GM06990 (cell line): ENCODE measurements at regions not wholly inside any gene's neighbourhood (a gene's known extent, or its start where the extent isn't known, plus 50 kb on each side); places are given as distances from the start of the nearest gene placed in this dataset.

ENCODE experiments used
- DNase-seq: peaks from one replicate; pipeline ENCODE4 v3.0.0-alpha.2; 2011; ENCODE audit not compliant: insufficient read length; ENCODE audit errors: extremely low read depth
- H3K27me3 ChIP-seq: replicated peaks from 2 replicates; pipeline ENCODE4 v1.6.0; 2011; ENCODE audit warnings: low read length; ENCODE audit not compliant: control insufficient read depth, insufficient read depth
- H3K36me3 ChIP-seq: 2 replicates; pipeline ENCODE4 v1.5.1; 2011; ENCODE audit warnings: low read length; ENCODE audit not compliant: control insufficient read depth, insufficient read depth
- H3K4me3 ChIP-seq: replicated peaks from 2 replicates; pipeline ENCODE4 v1.5.1; 2011; ENCODE audit warnings: low read depth, mild to moderate bottlenecking, control low read depth, low read length
- CTCF ChIP-seq: IDR thresholded peaks from 2 replicates; pipeline ENCODE4 v1.5.1; 2011; ENCODE audit warnings: low read length, control low read depth, mild to moderate bottlenecking, inconsistent platforms; ENCODE audit not compliant: insufficient read depth, poor library complexity, severe bottlenecking

DNA sequence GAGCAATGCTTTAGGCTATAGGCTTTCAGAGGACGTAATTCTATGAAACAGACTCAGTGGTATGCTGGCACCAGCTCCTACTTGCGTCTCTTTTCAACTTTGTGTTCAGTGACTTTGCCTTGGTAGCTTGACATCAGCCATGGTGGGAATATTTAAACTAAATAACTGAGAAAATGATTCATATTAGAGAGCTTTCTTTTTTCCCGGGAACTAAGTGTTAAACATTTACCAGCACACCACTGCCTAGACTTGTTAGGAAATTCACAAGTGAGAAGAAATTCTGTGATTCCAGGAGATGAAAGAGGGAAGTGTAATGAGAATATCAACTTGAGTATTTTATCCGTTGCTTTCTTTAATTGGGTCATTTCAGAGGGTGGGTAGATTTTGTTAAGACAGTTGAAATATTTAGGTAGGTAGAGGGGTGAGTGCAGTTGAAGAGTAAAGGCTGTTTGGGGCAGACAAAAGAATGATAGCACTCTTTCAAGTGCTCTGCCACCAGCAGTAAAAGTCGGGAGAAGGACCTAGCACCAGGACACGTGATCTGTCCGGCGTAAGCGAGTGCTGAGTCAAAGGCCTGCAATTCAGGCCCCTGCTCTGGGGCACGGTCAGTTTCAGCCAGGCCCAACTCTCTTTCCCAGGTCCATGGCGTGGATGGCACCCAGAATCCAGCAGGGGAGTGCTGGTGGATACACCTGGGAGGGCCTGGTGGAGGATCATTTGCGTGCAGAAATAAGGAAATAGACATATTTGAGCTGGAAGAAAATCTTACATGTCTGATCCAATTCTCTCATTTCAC, 206.3 kb downstream of the SNX10 start:
- Histone ChIP-seq H3K27me3 (no peaks in the 10 kb centered on the region; the same call in 1 of the 2 replicates), H3K36me3 (no peaks in the 10 kb centered on the region), H3K4me3 (no peak overlapping the region)
- no peak for TF ChIP-seq CTCF
- DNase-seq = no peak

- no peak for DNase-seq
- H3K27me3 ChIP-seq = no peaks in the 10 kb centered on the region; the same call in 1 of the 2 replicates
- no peaks in the 10 kb centered on the region for H3K36me3 ChIP-seq
- no peak overlapping the region for H3K4me3 ChIP-seq
- TF ChIP-seq CTCF = no peak
Observed at GRCh38 chr7:26499315-26499897, 207.7 kb downstream of the SNX10 start.

- Histone ChIP-seq H3K27me3 (no peaks in the 10 kb centered on the region; the same call in none of the 2 replicates), H3K4me3 (no peak overlapping the region), H3K36me3 (no peaks in the 10 kb centered on the region)
- peak; percentile 59 for TF ChIP-seq CTCF
- no peak for DNase-seq
Observed at GRCh38 chr7:26500749-26501352, 209.2 kb downstream of the SNX10 start.

DNA sequence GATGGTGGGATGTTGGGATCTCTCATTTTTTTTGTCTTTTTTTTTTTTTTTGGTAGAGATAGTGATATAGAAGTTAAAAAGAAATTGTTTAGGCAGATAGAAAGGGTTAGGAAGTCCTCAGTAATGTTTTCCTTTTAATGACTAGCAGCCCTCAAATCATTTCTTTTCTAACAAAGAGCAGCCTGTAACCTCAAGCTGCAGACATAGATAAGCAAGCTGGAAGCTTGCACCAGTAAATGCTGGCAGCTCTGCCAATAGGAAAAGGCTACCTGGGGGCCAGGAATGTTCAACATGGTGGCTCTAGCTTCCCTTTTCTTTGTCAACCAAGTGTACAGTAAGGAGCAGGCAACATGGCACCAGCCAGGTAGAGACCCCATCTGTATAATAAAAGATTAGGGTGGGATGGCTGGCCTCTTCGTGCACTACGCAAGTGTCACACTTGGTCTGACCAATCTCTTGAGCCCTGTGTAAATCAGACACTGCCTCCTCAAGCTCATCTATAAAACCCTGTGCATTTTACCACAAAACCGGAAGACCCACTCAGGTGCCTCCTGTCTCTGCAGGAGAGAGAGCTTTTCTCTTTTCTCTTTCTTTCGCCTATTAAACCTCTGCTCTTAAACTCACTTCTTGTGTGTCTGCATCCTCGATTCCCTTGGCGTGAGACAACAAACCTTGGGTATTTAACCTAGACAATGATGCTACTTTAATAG, 212.9 kb downstream of the SNX10 start:
- Histone ChIP-seq H3K36me3 (no peaks in the 10 kb centered on the region), H3K4me3 (no peak overlapping the region), H3K27me3 (no peaks in the 10 kb centered on the region; the same call in none of the 2 replicates)
- TF ChIP-seq CTCF = no peak
- no peak for DNase-seq

GRCh38 chr7:26506196-26506595, 214.5 kb downstream of the SNX10 start:
- no peaks in the 10 kb centered on the region; the same call in 1 of the 2 replicates for H3K27me3 ChIP-seq
- H3K36me3 ChIP-seq = no peaks in the 10 kb centered on the region
- no peak for TF ChIP-seq CTCF
- no peak overlapping the region for H3K4me3 ChIP-seq
- no peak for DNase-seq
